NCI-H524 (cell line): ENCODE measurements at regions not wholly inside any gene's neighbourhood (a gene's known extent, or its start where the extent isn't known, plus 50 kb on each side); places are given as distances from the start of the nearest gene placed in this dataset.
"Not testable (repeated sequence)": the region's sequence is repeated elsewhere in the genome, so short reads cannot be mapped to it uniquely, and the experiment has no call there.

Experiments
- DNase-seq, 2 experiments: peaks; one replicate each; lab custom pipeline; 2025; lab: John Stamatoyannopoulos, UW

DNA sequence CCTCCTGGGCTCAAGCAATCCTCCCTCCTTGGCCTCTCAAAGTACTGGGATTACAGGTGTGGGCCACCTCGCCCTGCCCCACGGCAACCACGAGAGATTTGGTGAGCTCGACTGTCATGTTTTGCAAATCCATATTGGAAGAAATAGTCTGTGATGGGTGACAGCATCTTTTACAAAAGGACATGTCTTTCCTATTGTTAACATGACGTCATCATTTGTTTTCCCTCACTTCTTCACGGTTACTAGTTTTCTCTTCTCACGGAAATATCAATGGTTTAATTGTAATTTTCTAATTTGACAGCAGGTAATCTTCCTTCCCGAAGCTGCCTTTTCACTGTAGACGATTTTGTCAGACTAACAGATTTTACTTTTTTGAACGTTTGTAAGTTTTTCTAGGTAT is 110.8 kb upstream of the GREM2 start:
- DNase-seq = no peak

GRCh38 chr1:240720976-240721375 is 109.0 kb upstream of the GREM2 start:
- no peak for DNase-seq

DNA sequence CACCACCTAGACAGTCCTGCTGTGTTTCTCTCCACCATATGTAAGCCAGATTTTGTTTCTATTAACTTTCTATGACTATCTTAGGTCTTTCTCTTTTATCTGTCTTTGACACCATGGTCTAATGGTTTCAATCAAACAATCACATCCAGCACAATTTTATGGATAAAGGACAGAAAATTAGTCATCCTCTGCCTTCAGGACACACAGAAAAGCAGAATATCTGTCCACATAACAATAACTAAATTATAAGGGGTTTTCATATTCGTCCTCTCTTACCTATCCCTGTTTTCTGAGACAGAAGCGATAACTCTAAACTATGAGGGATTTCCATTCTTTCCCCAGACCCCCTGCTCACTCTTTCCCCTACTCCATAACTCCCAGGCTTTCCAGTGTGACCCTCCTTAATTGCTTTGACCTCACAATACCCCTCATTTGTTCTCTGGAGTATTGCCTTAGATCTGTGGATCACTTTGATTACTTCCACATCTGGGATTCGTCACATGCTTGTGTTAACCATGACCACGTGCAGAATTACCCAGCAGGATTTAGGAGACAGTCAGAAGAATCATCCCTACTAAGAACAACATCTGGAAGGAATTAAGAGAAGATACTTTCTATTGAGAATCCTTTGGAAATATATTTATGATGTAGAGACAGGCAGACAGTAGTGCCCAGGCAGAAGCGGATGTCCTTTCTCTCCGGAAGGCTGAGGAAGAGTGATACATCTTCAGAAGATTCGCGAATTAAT is 108.2 kb upstream of the GREM2 start:
- no peak for DNase-seq

DNA sequence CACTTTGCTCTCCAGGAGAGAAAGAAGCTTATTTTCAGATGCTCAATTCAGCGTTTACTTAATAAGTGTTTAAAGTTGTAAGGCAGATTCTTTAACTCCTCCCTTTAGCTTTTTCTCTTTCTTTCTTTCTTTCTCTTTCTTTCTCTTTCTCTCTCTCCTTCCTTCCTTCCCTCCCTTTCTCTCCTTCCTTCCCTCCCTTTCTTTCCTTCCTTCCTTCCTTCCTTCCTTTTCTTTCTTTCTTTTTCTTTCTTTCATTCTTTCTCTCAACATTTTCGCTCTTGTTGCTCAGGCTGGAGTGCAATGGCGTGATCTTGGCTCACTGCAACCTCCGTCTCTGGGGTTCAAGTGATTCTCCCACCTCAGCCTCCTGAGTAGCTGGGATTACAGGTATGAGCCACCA is 104.6 kb upstream of the GREM2 start:
- DNase-seq = not testable (repeated sequence)

GRCh38 chr1:240714568-240715292 is 102.8 kb upstream of the GREM2 start:
- no peak for DNase-seq

GRCh38 chr1:240712014-240712731 is 100.2 kb upstream of the GREM2 start:
- DNase-seq = no peak

DNA sequence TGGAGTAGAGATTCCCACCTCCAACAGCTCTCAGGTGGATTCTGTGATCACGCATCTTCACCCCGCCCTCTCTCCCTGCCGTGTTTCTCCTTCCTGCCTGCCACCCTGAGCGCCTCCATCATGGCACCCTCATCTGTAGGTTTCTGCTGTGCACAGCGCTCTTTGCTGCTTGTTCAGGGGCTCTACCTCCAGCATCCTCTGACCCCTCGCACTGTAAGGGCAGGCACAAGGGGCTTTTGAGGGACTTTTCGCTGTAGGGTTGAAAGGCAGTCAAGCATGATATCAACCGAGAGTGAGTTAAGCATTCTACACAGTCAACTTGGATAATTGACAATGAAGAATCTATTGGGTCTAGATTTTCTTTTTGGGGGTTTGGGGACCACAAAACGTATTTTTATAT is 99.1 kb upstream of the GREM2 start:
- no peak for DNase-seq

GRCh38 chr1:240709676-240710075 is 97.7 kb upstream of the GREM2 start:
- DNase-seq = no peak

GRCh38 chr1:240706150-240706935 is 94.4 kb upstream of the GREM2 start:
- DNase-seq = peak; percentile 47 to 89

GRCh38 chr1:240705579-240705978 is 93.6 kb upstream of the GREM2 start:
- no peak for DNase-seq

DNA sequence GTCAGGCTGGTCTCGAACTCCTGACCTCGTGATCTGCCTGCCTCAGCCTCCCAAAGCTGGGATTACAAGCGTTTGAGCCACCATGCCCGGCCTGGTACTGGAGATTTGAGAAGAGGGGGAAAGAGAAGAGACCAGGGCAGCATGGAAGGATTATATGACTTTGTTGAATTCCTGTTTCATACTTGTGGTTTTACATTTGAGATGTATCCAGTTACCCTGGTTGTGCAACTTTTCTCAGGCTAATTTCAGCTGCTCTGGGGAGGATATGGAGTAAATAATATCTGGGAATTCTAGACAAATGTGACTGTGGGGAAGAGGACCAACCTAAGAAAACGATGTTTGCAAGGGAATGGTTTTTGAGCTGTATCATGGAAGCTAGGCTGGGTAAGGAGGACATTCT is 89.5 kb upstream of the GREM2 start:
- no peak for DNase-seq

- no peak for DNase-seq
These were observed 83.5 kb upstream of the GREM2 start for GRCh38 chr1:240695416-240695815.

DNA sequence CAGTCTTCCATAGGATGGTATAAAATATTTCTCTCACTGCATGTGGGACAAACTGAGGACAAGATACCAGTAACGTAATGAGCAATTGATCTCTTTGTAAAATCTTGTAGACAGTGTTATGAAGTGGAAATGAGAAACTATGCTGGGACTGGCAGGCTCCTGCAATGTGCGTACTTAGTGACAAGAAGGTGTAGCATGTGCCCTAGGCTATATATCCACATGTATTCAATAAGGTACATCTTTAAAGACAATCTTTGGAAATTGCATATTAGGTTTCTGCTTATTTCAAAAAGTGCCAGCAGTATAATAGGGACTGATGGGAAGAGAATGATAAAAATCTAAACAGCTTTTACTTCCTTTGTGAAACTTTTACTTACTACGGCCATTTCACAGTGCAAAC is 81.9 kb upstream of the GREM2 start:
- no peak for DNase-seq

DNA sequence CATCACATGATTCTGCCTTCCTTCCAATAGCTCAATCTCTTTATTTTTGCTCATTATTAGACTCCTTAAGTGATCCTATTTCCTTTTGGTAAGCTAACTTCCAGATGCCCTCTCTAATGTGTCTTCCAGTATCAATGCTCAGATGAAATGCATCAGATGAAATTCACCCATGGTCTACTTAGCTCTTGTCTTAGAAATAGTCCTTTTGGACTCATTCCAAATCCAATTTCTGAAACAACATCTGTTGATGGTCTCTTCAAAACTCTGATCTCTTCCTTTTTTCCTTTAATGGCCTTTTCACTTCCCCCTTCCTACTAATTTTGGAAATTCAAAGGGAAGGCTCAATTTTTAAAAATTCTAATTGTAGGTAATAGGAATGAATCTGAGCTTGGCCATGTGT is 81.1 kb upstream of the GREM2 start:
- DNase-seq = peak; percentile 22 to 67

DNA sequence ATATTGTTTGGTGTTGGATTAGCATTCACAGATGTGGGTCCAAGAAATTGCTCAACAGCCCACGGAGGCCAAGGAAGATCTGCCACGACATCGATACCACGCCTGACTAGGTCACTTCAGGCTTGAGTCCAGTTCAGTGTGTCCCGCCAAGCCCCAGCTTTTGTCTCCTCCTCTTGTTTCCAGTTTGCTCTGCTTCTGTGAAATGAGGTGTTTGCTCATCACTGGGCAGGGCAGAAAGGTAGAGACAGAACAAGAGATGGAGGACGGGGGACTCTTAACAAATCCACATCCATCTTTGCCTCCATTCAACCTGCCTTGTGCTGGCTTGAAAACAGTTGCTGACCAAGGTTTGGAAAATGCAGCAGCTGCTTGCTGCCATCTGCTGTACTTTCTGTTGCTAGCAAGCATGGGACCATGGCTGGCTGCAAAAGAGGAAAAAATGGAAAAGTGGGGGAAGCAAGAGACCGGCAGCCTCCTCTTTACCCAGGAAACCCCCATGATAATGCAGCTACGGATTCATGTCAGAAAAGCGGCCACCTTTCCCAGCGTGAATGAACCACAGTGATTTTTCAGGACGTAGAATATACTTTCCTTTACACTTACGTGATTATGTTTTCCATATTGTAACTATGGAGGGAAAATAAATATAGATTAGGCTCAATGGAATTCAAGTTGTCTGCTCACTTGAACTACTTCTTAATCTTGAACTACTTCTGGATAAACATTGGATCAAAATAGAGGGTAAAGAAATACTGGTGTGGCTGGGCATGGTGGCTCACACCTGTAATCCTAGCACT is 80.2 kb upstream of the GREM2 start:
- DNase-seq = peak; percentile 58 to 68

GRCh38 chr1:240691501-240691900 is 79.5 kb upstream of the GREM2 start:
- no peak for DNase-seq

DNA sequence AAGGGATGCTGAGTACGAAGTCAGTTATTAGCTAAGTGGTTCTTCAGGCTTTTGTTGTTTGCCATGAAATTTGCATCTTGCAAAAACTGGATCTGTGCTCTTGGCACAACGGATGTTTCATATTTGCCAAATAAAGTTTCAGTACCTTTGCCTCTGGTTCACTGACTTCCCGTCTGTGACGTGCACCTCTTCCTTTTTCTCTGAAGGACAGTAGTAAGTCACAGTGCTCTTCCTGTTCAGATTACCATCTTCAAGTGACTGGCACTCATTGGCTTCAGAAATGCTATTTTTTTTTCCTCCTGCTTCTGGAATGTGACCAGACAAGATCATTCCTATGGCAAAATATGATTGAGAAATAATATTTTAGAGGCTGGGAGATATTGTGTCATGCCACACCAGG is 75.9 kb upstream of the GREM2 start:
- DNase-seq = no peak

GRCh38 chr1:240683576-240683975 is 71.6 kb upstream of the GREM2 start:
- no peak for DNase-seq

GRCh38 chr1:240682859-240683242 is 70.9 kb upstream of the GREM2 start:
- no peak for DNase-seq

GRCh38 chr1:240682166-240682858 is 70.4 kb upstream of the GREM2 start:
- no peak for DNase-seq
